Lower leg skin (tissue), 4 donors: ENCODE measurements at regions not wholly inside any gene's neighbourhood (a gene's known extent, or its start where the extent isn't known, plus 50 kb on each side); places are given as distances from the start of the nearest gene placed in this dataset.

ENCODE experiments used
- DNase-seq, 2 donors: peaks; one replicate each; pipeline ENCODE4 v3.0.0-alpha.2; 2019; ENCODE audit warnings: low spot score in 2 of 2
- H3K4me3 ChIP-seq: fragments of 200-600 bp; sonication (generic); 2 replicates; pipeline ENCODE4 v1.5.1; 2017; ENCODE audit warnings: mild to moderate bottlenecking, low read depth; ENCODE audit not compliant: poor library complexity, severe bottlenecking
- POLR2A ChIP-seq, 2 donors: fragments of 450-650 bp; IDR thresholded peaks; one replicate each; pipeline ENCODE4 v1.6.1; 2016 to 2017; ENCODE audit warnings: antibody characterized with exemption in 2 of 2, mild to moderate bottlenecking in 1 of 2, moderate library complexity in 1 of 2
- WGBS, 2 donors: methylation state at CpG; one replicate each; pipeline ENCODE4 v1.1.5; 2018; 5-methylcytosine and 5-hydroxymethylcytosine counted together
- intact Hi-C: fragments of 100-400 bp; cut with DNase I; formaldehyde crosslinking; loops from one replicate; pipeline ENCODE4 v1.15.0; 2023; ENCODE audit warnings: low total_unique reads
- TF ChIP-seq, protein P1 (sequence below), 3 donors: fragments of 450-650 bp; IDR thresholded peaks; one replicate each; pipeline ENCODE4 v1.5.1; 2016; ENCODE audit warnings: antibody characterized with exemption in 3 of 3, mild to moderate bottlenecking in 3 of 3, moderate library complexity in 2 of 3

DNA sequence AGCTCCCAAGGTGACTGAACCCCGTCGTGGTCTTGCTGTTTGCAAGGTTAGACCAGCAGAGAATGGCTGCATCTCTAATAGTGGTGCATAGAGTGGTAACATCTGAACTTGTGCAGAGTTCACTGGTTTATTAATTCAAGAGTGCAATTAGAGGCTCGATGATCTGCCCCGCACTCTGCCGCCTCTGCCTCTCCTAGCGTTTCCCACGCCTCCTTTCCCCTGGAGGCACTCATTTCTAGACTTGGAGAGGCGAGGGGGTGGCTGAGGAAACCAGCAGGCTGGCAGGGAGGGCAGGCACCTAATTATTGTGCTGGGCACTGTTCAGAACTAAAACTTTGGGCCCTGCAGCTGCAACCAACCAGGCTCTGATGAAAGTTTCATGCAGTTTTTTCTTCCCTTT, 363.5 kb upstream of the EEF2KMT start:
- WGBS, 2 donors = 39 to 45% methylated on average over 8 of the region's 8 CpGs
- no peak overlapping the region for H3K4me3 ChIP-seq
- TF ChIP-seq, protein P1, sequence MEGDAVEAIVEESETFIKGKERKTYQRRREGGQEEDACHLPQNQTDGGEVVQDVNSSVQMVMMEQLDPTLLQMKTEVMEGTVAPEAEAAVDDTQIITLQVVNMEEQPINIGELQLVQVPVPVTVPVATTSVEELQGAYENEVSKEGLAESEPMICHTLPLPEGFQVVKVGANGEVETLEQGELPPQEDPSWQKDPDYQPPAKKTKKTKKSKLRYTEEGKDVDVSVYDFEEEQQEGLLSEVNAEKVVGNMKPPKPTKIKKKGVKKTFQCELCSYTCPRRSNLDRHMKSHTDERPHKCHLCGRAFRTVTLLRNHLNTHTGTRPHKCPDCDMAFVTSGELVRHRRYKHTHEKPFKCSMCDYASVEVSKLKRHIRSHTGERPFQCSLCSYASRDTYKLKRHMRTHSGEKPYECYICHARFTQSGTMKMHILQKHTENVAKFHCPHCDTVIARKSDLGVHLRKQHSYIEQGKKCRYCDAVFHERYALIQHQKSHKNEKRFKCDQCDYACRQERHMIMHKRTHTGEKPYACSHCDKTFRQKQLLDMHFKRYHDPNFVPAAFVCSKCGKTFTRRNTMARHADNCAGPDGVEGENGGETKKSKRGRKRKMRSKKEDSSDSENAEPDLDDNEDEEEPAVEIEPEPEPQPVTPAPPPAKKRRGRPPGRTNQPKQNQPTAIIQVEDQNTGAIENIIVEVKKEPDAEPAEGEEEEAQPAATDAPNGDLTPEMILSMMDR (IDR thresholded peaks at IDR 0.05) = no peak
- TF ChIP-seq POLR2A (IDR thresholded peaks at IDR 0.05) = no peak
- intact Hi-C loops = no loop called here
- DNase-seq = no peak

DNA sequence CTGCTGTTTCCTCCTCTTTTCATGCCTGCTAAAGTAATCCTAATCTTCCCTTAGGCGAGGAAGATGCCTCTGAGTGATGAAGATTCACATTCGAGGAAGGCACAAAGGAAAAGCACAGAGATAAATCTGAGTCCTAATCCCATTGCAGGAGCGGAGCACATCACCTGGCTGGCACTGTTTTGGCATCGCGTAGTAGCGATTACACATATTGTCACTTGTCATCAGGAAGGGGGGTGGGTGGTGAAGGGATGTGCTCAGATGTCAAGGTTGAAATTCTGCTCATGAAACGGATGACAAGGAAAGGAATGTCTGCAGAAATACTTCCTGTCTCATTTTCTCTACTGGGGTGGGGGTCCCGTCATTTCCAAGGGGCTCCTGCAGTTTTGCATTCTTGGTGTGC, 363.1 kb upstream of the EEF2KMT start:
- TF ChIP-seq, protein P1 (IDR thresholded peaks at IDR 0.05) = no peak
- TF ChIP-seq POLR2A (IDR thresholded peaks at IDR 0.05) = no peak
- WGBS, 2 donors = 45 to 62% methylated on average over 8 of the region's 8 CpGs
- no peak overlapping the region for H3K4me3 ChIP-seq
- no peak for DNase-seq
- intact Hi-C loops = no loop called here

DNA sequence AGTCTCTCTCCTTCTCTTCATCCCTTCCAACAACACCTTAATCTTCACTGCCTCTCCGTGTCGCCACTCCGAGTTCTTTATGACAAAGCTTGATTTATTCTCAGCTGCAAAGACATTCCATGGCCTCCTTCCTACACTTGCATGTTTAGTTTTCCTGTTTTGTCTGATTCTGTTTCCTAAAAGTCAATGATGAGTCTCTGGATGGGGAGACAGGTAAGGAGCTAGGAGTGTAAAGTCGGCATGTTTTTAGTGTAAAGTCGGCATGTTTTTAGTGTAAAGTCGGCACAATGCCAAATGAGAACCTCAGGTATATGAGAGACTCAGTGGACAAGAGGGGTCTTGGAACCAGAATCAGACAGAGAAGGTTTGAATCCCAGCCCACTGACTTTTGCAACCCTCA, 362.3 kb upstream of the EEF2KMT start:
- TF ChIP-seq POLR2A (IDR thresholded peaks at IDR 0.05) = no peak
- TF ChIP-seq, protein P1 (IDR thresholded peaks at IDR 0.05) = no peak
- DNase-seq = no peak
- H3K4me3 ChIP-seq = no peak overlapping the region
- intact Hi-C loops = loop anchor here (10.0 kb wide), 1 partner anchor 1525 kb away; no protein-coding TSS in a partner anchor
- 73 to 79% methylated on average over 6 of the region's 6 CpGs for WGBS, 2 donors

DNA sequence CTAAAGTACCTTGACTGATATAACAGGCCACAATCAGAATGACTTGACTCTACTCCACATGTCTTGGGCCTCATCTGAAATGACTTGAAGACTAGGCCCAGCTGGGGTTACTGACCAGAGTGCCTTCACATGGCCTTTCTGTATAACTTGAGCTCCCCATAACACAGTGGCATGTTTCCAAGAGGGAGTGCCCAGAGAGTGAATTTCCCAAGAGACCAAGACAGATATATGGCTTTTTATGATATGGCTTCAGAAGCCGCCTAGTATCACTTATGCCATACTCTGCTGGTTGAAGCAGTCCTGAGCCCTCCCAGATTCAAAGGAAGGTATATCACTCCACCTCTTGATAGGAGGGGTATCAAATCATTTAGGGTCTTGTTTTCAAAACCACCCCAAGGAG, 357.5 kb upstream of the EEF2KMT start:
- DNase-seq = no peak
- H3K4me3 ChIP-seq = no peak overlapping the region
- no peak for TF ChIP-seq POLR2A (IDR thresholded peaks at IDR 0.05)
- TF ChIP-seq, protein P1 (IDR thresholded peaks at IDR 0.05) = no peak
- intact Hi-C loops = loop anchor here (10.0 kb wide), 1 partner anchor 1530 kb away; no protein-coding TSS in a partner anchor
- 89 to 94% methylated on average over 1 of the region's 1 CpG for WGBS, 2 donors

DNA sequence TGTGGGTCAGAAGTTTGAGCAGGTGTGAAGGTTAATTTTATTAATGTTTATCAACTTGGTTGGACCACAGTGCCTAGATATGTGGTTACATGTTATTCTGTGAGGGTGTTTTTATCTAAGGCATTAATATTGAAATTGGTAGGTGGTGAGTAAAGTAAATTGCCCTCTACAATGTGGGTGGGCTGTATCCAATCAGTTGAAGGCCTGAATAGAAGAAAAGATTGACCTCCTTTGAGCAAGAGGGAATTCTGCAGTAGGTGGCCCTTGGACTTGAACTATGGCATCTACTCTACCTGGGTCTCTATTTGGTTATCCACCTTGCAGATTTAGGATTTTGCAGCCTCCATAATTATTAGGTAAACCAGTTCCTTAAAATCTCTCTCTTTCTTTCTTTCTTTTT, 356.8 kb upstream of the EEF2KMT start:
- DNase-seq = no peak
- TF ChIP-seq, protein P1 (IDR thresholded peaks at IDR 0.05) = no peak
- no peak for TF ChIP-seq POLR2A (IDR thresholded peaks at IDR 0.05)
- intact Hi-C loops = loop anchor here (10.0 kb wide), 1 partner anchor 1530 kb away; no protein-coding TSS in a partner anchor
- H3K4me3 ChIP-seq = no peak overlapping the region

DNA sequence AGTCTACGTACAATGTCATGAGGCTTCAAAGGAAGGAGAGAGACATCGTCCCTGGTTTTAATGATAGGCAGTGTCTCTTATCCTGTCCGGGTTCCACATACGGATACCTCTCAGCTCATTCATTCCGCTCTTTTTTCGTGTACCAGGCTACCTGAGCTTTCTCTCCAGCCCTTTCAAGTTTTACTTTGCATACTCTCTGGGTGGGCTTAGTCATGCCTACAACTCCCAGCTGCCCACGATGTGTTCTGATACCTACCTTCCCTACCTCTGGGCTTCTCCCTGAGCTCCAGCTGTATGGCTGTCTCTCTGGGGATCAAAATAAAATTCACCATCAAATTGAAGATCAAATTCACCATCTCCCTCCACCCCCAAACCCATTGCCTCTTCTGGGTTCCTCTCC, 354.0 kb upstream of the EEF2KMT start:
- intact Hi-C loops = loop anchor here (10.0 kb wide), 1 partner anchor 1533 kb away; no protein-coding TSS in a partner anchor
- no peak for DNase-seq
- WGBS, 2 donors = 51 to 54% methylated on average over 7 of the region's 7 CpGs
- no peak overlapping the region for H3K4me3 ChIP-seq
- TF ChIP-seq, protein P1 (IDR thresholded peaks at IDR 0.05) = no peak
- no peak for TF ChIP-seq POLR2A (IDR thresholded peaks at IDR 0.05)
